Gastrocnemius medialis (tissue), 4 donors: ENCODE measurements at regions not wholly inside any gene's neighbourhood (a gene's known extent, or its start where the extent isn't known, plus 50 kb on each side); places are given as distances from the start of the nearest gene placed in this dataset.

ENCODE experiments used
- ATAC-seq, 2 donors: fragments of 150-250 bp; one replicate each; pipeline ENCODE4 v1.9.1; 2016
- DNase-seq, 2 donors: peaks; one replicate each; pipeline ENCODE4 v3.0.0-alpha.2; 2019
- H3K27ac ChIP-seq, 4 donors: fragments of 200-600 bp; sonication (generic); 1 replicate in 1 of 4; 2 replicates in 3 of 4; pipeline ENCODE4 v1.5.1; 2016 to 2018; ENCODE audit warnings: mild to moderate bottlenecking in 2 of 4, moderate library complexity in 1 of 4
- H3K27me3 ChIP-seq, 3 donors: fragments of 200-600 bp; sonication (generic) in 2 of 3; 1 replicate in 1 of 3; 2 replicates in 2 of 3; pipeline versions ENCODE4 v1.5.1 to v1.6.0; 2016 to 2019; ENCODE audit warnings: mild to moderate bottlenecking in 1 of 3, moderate library complexity in 1 of 3
- H3K36me3 ChIP-seq, 2 donors: fragments of 200-600 bp; sonication (generic) in 1 of 2; one replicate each; pipeline ENCODE4 v1.5.1; 2017 to 2018
- H3K4me1 ChIP-seq, 2 donors: fragments of 200-600 bp; sonication (generic) in 1 of 2; one replicate each; pipeline ENCODE4 v1.5.1; 2016 to 2017; ENCODE audit warnings: mild to moderate bottlenecking in 2 of 2
- H3K4me3 ChIP-seq, 4 donors: fragments of 200-600 bp; sonication (generic) in 3 of 4; 1 replicate in 1 of 4; 2 replicates in 3 of 4; pipeline ENCODE4 v1.5.1; 2016 to 2019; ENCODE audit warnings: mild to moderate bottlenecking in 2 of 4
- H3K9me3 ChIP-seq, 3 donors: fragments of 200-600 bp; sonication (generic) in 2 of 3; 1 replicate in 1 of 3; 2 replicates in 2 of 3; pipeline ENCODE4 v1.5.1; 2016 to 2019
- POLR2A ChIP-seq, 2 donors: fragments of 450-650 bp; IDR thresholded peaks; one replicate each; pipeline ENCODE4 v1.6.1; 2017; ENCODE audit warnings: antibody characterized with exemption in 2 of 2, mild to moderate bottlenecking in 2 of 2, moderate library complexity in 2 of 2
- in situ Hi-C, 4 donors: fragments of 200-750 bp; cut with MboI; loops; one replicate each; pipeline versions ENCODE4 v1.15.0 to v1.8.0; 2017; ENCODE audit warnings: low sequenced_read_pairs in 4 of 4
- intact Hi-C: fragments of 100-400 bp; cut with DNase I; formaldehyde crosslinking; loops from one replicate; pipeline ENCODE4 v1.15.1; 2023; ENCODE audit warnings: low total_unique reads
- TF ChIP-seq, protein P1 (sequence below), 5 experiments: fragments of 450-650 bp in 3 of 5; fragments of 200-600 bp in 2 of 5; sonication (generic) in 2 of 5; IDR thresholded peaks in 4 of 5; conservative IDR thresholded peaks in 1 of 5; 1 replicate in 4 of 5; 2 replicates in 1 of 5; pipeline ENCODE4 v1.5.1; 2016 to 2019; ENCODE audit warnings: antibody characterized with exemption in 5 of 5, mild to moderate bottlenecking in 3 of 5, moderate library complexity in 3 of 5

- Histone ChIP-seq H3K36me3 (no peaks in the 10 kb centered on the region), H3K4me3 (no peak overlapping the region), H3K27me3 (no peaks in the 10 kb centered on the region), H3K27ac (no peak overlapping the region), H3K4me1 (no peaks in the 10 kb centered on the region), H3K9me3 (no peaks in the 10 kb centered on the region)
- intact Hi-C loops = no loop called here
- DNase-seq (no peak), ATAC-seq (no peak)
- TF ChIP-seq, protein P1, sequence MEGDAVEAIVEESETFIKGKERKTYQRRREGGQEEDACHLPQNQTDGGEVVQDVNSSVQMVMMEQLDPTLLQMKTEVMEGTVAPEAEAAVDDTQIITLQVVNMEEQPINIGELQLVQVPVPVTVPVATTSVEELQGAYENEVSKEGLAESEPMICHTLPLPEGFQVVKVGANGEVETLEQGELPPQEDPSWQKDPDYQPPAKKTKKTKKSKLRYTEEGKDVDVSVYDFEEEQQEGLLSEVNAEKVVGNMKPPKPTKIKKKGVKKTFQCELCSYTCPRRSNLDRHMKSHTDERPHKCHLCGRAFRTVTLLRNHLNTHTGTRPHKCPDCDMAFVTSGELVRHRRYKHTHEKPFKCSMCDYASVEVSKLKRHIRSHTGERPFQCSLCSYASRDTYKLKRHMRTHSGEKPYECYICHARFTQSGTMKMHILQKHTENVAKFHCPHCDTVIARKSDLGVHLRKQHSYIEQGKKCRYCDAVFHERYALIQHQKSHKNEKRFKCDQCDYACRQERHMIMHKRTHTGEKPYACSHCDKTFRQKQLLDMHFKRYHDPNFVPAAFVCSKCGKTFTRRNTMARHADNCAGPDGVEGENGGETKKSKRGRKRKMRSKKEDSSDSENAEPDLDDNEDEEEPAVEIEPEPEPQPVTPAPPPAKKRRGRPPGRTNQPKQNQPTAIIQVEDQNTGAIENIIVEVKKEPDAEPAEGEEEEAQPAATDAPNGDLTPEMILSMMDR (IDR thresholded peaks at IDR 0.05 in 4 of 5, conservative IDR thresholded peaks at IDR 0.05 in 1 of 5) = no peak
- no peak for TF ChIP-seq POLR2A (IDR thresholded peaks at IDR 0.05)
- in situ Hi-C loops = no loop called here
Observed at GRCh38 chrX:134144231-134144630, 92.8 kb upstream of the CCDC160 start.

DNA sequence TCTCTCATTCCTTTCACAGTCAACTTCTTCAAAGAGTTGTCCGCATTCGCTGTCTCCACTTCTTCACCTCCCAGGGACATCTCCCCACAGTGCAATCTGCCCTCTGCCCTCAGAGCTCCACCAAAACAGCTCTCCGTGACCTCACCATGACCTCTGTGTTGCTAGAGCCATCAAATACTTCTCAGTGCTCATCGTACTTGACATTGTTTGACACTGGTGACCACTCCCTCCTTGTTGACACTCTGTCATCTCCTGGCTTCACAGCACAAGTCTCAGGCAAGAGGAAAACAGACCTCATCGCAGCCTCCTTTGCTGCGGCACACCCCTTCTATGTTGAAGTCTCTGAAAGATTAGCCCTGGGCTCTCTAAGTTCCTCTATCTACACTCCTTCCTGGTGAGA, 90.5 kb upstream of the CCDC160 start:
- H3K4me1 ChIP-seq = no peaks in the 10 kb centered on the region
- in situ Hi-C loops = no loop called here
- ATAC-seq (no peak), DNase-seq (no peak)
- H3K9me3 ChIP-seq = no peaks in the 10 kb centered on the region
- no peak for TF ChIP-seq POLR2A (IDR thresholded peaks at IDR 0.05)
- TF ChIP-seq, protein P1 (IDR thresholded peaks at IDR 0.05 in 4 of 5, conservative IDR thresholded peaks at IDR 0.05 in 1 of 5) = no peak
- H3K27ac ChIP-seq = no peak overlapping the region
- H3K4me3 ChIP-seq = no peak overlapping the region
- intact Hi-C loops = no loop called here
- H3K27me3 ChIP-seq = no peaks in the 10 kb centered on the region
- H3K36me3 ChIP-seq = no peaks in the 10 kb centered on the region

- no peak overlapping the region for H3K4me3 ChIP-seq
- intact Hi-C loops = no loop called here
- in situ Hi-C loops = no loop called here
- H3K27ac ChIP-seq = no peak overlapping the region
- H3K36me3 ChIP-seq = no peaks in the 10 kb centered on the region
- H3K27me3 ChIP-seq = no peaks in the 10 kb centered on the region
- H3K4me1 ChIP-seq = no peaks in the 10 kb centered on the region
- H3K9me3 ChIP-seq = no peaks in the 10 kb centered on the region
- DNase-seq = no peak
- TF ChIP-seq, protein P1 (IDR thresholded peaks at IDR 0.05 in 4 of 5, conservative IDR thresholded peaks at IDR 0.05 in 1 of 5) = no peak
- no peak for TF ChIP-seq POLR2A (IDR thresholded peaks at IDR 0.05)
- ATAC-seq = no peak
Observed at GRCh38 chrX:134148172-134148692, 88.8 kb upstream of the CCDC160 start.

DNA sequence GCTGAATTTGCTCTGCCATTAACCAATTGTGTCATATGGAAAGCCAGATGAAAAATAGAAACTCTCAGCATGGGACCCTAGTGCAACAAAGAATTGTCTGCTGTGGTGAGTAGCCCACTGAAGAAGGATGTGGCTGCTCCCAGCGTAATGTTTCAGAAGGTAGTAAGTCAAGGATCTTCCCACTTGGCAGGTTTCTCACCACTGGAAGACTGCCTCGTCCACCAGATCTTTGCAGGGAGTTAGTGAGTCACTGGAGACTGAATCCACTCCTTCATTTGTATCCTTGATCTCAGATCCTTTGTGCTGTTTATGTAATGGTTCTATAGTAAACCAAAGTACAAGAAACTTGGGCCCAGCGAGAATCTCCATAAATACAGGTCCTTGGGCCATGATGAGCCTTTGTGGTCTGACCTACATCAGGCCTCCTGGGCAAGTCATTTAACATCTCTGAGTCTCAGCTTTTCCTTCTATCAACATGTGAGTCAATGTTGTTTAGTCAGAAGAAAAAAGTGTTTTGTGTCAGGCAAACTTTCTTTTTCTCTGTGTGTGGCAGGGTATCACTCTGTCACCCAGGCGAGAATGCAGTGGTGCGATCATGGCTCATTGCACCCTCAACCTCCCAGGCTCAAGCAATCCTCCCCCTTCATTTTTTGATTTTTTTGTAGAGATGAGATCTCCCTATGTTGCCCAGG, 78.0 kb upstream of the CCDC160 start:
- Histone ChIP-seq H3K4me1 (no peaks in the 10 kb centered on the region), H3K4me3 (no peak overlapping the region), H3K9me3 (no peaks in the 10 kb centered on the region), H3K27me3 (no peaks in the 10 kb centered on the region), H3K27ac (no peak overlapping the region), H3K36me3 (no peaks in the 10 kb centered on the region)
- DNase-seq (no peak), ATAC-seq (no peak)
- intact Hi-C loops (no loop called here), in situ Hi-C loops (no loop called here)
- TF ChIP-seq, protein P1 (IDR thresholded peaks at IDR 0.05 in 4 of 5, conservative IDR thresholded peaks at IDR 0.05 in 1 of 5) = no peak
- TF ChIP-seq POLR2A (IDR thresholded peaks at IDR 0.05) = no peak

- Histone ChIP-seq H3K4me1 (no peaks in the 10 kb centered on the region), H3K36me3 (no peaks in the 10 kb centered on the region), H3K9me3 (no peaks in the 10 kb centered on the region), H3K4me3 (no peak overlapping the region), H3K27me3 (no peaks in the 10 kb centered on the region), H3K27ac (no peak overlapping the region)
- in situ Hi-C loops = no loop called here
- ATAC-seq (no peak), DNase-seq (no peak)
- intact Hi-C loops = no loop called here
- no peak for TF ChIP-seq POLR2A (IDR thresholded peaks at IDR 0.05)
- TF ChIP-seq, protein P1 (IDR thresholded peaks at IDR 0.05 in 4 of 5, conservative IDR thresholded peaks at IDR 0.05 in 1 of 5) = no peak
Observed at GRCh38 chrX:134161162-134161561, 75.8 kb upstream of the CCDC160 start.
